Skeletal muscle cell (primary cell): ENCODE measurements at regions not wholly inside any gene's neighbourhood (a gene's known extent, or its start where the extent isn't known, plus 50 kb on each side); places are given as distances from the start of the nearest gene placed in this dataset.

Experiments used
- DNase-seq: peaks from one replicate; pipeline ENCODE4 v3.0.0-alpha.2; 2010; ENCODE audit warnings: low read depth
- H3K4me3 ChIP-seq: 2 replicates; pipeline ENCODE4 v1.5.1; 2011; ENCODE audit warnings: low read depth, mild to moderate bottlenecking, control low read depth, low read length, moderate library complexity

DNA sequence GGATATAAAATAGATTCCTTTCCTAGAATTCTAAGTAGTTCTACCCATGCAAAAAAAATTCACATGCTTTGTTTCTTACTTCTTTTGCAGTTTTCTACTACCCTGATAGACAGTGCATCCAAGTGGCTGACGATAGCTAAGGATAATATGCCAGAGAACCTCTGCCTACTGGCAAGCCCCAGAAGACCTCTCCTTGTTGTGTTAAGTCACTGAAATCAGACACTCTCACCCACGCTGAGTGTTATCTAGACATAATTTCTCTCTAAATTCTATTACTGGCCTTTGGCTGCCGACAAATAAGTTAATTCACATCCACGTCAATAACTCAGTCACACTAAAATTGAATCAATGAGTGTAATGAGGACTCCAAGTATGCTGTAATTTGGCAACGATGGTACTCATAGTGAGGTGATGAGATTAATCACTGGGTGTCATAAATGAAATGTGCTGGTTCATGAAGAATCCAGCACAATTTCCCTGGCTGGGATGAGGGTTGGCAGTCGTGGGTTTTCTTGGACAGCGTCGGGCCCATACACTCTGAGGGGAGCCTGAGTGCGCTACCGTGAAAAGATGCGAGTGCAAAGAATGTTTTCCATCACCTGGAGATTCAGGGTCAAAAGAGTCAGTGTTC lies 354.8 kb upstream of the TMEM132C start:
- no peak for DNase-seq
- no peak overlapping the region for H3K4me3 ChIP-seq

DNA sequence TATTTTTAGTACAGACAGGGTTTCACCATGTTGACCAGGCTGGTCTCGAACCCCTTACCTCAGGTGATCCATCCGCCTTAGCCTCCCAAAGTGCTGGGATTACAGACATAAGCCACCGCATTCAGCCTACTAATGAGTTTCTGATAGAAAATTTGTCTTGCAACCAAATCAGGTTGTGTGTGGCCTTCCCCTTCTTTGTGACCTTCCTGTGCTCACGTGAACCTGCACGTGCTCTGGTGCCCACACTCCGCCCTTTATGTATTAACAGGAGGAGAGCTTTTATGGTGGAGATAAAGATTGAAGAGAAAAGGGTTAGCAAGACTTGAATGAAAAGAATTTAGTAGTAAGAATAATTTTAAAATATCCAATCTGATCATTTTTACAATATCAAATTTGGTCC lies 343.5 kb upstream of the TMEM132C start:
- DNase-seq: no peak
- H3K4me3 ChIP-seq: no peak overlapping the region

DNA sequence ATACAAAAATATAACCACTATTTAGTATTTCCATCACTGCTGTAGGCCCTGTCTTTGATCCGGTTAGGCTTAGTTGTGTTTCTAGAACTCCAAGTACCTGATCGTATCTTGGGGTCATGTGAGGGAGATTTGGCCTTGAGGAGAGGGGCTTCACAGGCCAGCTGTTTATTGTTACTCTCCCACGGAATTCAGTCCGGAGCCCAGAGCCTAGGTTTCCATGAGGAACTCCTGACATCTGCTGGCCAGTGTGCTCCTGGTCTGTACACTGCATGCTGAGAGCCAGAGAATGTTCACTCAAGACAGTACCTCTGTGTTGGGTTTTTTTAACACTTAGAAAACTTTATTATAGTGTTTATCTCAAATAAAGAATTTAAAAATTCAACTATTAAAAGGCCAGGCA lies 341.0 kb upstream of the TMEM132C start:
- no peak for DNase-seq
- H3K4me3 ChIP-seq: no peak overlapping the region

DNA sequence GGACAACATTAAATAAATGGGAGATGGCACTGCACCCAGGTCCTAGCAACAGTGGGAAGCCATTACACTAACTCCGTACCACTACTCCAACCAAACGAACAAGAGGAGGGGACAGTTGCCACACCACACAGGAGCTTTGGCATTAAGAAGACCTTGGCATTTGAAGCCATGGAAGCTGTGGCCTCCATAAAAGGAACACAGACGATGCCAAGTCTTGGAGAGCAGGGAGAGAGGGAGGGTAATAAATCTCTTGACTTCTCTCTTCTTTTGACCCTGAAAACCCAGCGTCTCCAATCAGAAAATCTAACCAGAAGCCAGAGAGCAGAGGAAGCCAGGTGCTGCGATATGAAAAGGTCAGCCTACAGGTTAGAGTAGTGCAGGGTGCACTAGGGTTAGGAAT lies 338.8 kb upstream of the TMEM132C start:
- no peak overlapping the region for H3K4me3 ChIP-seq
- DNase-seq: no peak

DNA sequence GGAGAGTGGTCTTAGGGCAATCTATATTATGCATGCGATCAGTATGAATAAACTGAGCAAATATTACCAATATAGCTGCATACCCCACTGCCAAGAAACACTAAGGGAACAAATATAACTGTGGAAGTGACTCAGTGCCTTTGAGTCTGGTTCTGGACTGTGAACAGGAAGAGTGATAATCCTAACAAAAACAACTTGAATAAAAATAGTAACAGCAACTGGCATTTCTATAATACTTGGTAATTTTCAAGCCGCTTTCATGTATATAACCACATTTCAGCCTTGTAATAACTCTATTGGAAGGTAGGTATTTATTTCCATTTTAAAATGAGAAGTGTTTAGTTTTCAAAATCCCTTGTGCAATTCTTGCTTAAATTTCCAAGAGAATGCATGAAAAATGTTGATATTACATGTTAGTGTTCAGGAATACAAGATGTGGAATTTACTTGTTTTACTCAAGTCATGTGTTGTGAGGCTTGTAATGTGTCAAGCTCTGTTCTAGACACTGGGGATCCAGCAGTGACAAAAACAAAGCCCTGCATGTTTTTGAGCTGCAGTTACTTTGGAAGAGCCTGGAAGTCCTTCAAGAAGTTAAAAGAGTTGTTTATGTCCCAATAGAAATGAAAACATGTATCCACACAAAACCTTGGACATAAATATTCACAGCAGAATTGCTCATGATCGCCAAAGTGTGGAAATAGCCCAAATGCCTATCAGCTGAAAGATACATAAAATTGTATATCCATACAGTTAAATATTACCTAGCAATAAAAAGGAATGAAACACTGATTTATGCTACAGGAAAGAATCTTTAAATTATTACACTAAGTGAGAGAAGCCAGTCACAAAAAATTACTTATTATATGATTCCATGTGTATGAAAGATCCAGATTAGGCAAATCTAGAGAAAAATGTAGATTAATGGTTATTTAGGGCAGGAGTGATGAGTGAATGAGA lies 338.1 kb upstream of the TMEM132C start:
- H3K4me3 ChIP-seq: no peak overlapping the region
- DNase-seq: peak; percentile 20

DNA sequence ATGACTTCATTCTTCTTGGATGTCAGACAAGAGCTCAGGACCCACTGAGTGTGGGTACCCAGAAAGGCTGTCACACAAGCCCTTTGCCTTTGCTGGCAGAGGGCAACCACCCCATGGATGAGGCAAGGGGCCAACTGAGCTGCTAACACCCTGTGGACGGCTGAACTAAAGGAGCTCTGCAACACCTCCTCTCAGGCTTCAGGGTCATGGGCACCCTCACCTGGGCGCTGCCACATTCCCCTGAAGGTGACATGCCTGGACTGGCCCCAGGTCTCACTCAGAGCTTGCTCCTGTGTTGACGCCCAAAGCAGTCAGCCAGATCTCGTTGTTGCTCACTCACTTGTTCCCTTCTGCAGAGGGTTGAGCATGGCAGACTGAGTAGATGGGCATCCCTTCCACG lies 336.8 kb upstream of the TMEM132C start:
- no peak for DNase-seq
- H3K4me3 ChIP-seq: no peak overlapping the region

DNA sequence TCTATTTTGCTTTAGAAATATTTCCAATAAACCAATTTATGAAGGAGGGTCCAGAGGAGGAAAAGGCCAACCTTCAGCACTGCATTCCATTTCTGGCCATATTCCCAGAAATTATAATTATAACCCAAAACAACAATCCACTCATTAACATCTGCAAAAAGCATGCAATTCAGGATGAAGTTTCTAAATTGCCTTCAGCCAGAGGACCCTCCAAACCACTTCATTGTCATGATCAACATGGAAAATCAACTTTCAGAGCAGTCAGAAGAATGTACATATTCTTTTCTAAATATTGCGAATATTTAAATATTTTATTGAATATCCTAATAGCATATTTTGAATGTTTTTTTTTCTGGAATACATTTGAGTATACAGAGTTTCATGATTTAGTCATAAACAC lies 332.6 kb upstream of the TMEM132C start:
- H3K4me3 ChIP-seq: no peak overlapping the region
- no peak for DNase-seq

DNA sequence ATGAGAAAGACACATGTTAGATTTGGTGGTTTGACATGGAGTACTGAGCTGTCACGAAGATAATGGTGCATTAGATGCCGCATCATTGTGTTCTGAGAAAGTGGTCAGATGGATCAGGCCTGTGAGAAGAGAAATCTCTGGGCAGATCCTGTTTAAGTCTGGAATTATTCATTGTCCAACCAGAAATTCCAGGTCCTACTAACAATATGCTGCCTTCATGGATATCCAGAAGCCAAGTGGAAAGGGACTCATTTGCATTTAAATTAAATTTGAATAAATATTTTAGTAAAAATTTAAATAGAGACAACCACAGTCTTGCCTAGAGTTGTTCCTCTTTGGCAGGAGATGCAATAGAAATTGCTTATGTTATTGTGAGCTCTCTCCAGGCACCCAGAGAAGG lies 330.5 kb upstream of the TMEM132C start:
- H3K4me3 ChIP-seq: no peak overlapping the region
- DNase-seq: no peak

DNA sequence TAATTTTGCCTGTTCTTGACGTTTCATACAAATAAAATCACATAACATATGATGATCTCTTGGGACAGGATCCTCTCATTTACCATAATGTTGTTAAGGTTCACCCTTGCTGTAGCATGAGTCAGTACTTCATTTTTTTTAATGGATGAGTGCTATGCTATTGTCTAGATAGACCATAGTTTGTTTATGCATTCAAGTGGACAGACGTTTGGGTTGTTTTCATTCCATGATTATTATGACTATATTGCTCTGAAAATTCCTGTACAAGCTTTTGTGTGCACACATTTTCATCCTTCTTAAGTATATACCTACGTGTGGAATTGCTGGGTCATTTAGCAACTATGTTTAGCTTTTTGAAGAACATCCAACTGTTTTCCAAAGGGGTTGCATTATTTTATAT lies 325.6 kb upstream of the TMEM132C start:
- no peak for DNase-seq
- no peak overlapping the region for H3K4me3 ChIP-seq

DNA sequence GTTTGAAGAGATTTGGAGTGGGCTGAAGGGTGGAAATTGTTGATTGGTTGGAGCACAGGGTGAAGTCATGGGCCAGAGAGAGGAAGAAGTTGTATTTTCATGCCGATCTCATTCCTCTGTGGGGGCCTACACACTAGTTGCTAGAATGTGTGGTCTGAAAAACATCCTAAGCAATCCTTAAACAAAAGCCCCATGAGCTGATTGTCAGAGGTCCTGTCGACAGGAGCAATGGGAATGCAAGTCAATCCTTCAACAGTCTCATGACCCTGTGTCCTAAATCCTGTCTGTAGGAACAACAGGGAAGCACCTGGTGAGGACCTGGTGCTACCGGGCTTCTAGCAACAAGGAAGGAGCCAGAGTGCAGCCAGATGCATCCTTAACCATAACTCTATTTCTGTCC lies 324.0 kb upstream of the TMEM132C start:
- H3K4me3 ChIP-seq: no peak overlapping the region
- DNase-seq: no peak

DNA sequence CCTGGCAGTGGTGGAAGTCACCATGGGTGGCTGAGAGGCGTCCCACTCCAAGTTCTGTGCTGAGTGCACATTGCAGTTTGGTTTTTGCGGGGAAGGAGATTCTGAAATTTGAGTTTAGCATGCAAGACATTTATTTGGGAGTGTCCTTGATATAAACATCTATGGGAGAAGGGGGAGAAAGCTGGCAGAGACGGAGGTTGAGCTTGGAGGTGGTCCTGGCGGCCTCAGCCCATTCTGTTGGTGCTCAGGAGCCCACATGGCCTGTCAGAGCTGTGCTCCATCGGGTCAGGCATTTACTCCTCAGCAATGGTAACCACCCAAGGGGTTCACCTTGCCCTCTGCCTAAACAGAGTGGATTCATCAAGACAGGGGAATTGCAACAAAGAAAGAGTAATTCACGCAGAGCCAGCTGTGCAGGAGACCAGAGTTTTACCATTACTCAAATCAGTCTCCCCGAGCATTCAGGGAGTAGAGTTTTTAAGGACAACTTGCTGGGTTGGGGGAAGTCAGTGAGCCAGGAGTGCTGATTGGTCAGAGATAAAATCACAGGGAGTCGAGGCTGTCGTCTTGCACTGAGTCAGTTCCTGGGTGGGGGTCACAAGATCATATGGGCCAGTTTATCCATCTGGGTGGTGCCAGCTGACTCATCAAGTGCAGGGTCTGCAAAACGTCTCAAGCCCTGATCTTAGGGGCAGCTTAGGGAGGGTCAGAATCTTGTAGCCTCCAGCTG lies 323.3 kb upstream of the TMEM132C start:
- H3K4me3 ChIP-seq: no peak overlapping the region

DNA sequence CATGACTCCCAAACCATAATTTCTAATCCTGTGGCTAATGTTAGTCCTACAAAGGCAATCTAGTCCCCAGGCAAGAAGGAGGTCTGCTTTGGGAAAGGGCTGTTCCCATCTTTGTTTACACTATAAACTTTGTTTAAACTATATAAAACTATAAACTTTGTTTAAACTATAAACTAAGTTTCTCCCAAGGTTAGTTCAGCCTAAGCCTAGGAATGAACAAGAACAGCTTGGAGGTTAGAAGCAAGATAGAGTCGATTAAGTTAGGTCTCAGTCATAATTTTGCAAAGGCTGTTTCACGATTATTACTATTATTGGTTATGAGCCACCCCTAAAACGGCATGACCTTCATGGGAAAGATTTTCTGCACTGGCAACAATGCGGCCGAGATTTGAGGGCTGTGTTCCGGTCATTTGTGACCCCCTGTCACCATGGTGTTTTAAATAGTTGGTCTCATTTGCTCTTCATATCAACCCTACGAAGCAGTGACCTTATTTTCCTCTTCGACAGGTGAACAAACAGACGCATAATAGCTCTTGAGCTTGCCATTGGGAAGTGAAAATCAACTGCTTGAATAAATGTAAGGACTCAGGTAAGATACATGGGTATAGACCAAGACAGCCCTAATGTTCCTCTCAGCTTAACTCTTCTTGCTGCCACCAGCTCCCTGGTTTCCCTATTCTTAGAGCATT lies 322.6 kb upstream of the TMEM132C start:
- DNase-seq: no peak
- H3K4me3 ChIP-seq: no peak overlapping the region

More for the DNA sequence above, 323.3 kb upstream of the TMEM132C start:
- no peak for DNase-seq

DNA sequence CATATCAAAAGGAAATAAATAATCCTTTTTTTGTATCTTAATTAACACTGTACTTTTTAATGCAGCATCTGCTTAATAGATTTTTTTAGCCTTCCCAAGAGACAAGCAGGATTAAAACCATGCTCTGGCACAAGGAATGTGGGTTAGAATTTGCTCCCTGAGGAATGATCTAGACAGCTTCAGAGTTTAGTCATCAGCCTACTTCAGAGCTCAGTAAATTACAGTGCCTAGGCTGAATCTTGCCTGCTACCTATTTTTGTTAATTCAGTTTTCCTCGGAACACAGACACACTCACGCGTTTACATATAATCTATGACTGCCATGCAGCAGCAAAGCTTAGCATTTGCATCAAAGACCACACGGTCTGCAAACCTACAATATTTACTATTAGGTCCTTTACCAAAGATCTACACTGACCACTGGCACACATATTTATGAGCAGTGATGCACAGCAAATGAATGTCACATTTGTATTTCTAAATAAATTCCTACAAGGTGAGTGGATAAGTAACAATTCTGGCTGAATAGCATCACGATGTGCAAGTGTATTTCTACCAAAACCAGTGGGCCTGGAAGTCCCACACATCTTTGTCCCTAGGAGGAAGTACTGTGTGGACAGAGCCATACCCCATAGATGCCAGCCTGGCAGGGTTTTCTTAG lies 309.8 kb upstream of the TMEM132C start:
- H3K4me3 ChIP-seq: no peak overlapping the region
- DNase-seq: no peak

DNA sequence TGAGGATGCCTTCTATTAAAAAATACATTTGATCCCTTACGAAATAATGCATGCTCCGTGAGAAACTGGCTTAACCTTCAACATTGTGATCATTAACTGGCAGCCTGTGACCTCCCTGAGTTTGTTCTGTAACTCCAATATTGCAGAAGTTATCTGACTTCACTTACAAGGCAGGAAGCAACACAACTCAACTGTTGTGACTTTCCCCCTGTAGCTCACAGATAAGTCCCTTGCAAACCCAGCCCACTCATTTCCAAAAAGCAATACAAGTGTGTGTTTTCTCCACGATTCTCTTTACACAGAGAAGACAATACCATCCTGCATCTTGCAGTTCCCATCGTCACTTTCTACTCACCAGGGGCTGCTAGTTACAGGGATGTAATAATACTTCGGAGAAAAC lies 304.7 kb upstream of the TMEM132C start:
- no peak overlapping the region for H3K4me3 ChIP-seq

DNA sequence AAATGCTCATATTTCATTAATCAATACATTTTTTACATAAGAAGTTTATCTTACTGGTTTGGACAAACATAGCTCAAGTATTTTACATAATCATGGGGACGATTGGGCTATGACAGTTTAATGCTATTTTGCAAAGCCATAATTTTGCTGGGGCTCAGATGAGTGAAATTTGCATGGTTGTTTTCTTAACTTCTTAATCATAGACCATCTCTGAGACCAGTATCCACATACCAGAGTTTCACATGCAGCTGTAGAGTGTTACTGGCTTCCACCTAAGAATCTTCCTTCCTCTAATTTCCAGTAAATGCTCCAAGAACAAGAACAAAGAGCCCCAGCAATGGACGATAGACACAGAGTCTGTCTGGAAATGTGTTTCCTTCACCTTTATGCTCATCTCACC lies 303.0 kb upstream of the TMEM132C start:
- DNase-seq: no peak
- H3K4me3 ChIP-seq: no peak overlapping the region

More for the DNA sequence above, 304.7 kb upstream of the TMEM132C start:
- DNase-seq: no peak

DNA sequence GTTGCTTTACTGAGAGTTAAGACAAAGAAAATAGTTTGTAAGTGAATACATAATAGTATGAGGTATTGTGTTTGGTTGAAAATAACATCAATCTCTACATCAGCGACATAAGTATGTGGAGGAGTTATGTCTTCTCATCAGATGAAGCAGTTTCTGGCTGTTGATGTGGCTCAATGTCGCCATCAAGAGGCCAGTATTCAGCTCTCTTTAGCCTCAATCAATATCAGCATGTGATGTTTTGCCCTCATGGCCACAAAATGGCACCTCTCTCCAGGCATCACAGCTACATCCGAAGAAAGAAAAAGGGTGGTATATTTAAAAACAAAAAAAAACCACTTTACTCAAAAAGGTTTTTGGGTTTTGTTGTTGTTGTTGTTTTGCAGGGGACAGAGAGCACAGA lies 302.3 kb upstream of the TMEM132C start:
- H3K4me3 ChIP-seq: no peak overlapping the region
- DNase-seq: no peak

DNA sequence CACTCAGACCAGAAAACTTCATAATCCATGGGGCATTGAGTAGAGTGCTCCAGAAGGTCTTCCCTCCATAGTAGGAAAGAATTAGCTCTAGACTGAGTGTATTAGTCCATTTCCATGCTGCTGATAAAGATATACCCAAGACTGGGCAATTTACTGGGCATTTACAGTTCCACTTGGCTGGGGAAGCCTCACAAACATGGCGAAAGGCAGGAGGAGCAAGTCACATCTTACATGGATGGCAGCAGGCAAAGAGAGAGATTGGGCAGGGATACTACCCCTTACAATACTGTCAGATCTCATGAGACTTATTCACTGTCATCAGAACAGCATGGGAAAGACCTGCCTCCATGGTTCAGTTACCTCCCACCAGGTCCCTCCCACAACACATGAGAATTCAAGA lies 300.6 kb upstream of the TMEM132C start:
- no peak overlapping the region for H3K4me3 ChIP-seq
- no peak for DNase-seq

DNA sequence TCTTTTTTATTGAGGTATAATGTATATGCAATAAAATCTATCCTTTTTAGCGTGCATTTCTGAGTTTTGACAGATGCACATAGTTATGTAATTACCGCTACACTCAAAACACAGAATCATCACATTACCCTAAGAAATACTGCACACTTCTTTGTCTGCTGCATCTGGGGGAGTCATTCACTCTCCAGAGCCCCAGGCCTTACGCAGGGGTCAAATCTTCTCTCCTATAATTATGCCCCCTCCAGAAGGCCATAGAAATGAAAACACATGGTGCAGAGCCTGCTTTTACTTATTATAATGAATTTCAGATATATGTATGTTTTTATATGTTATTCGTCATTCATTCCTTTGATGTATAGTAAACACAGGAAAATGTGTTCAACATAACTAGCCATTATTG lies 296.5 kb upstream of the TMEM132C start:
- H3K4me3 ChIP-seq: no peak overlapping the region
- DNase-seq: no peak

DNA sequence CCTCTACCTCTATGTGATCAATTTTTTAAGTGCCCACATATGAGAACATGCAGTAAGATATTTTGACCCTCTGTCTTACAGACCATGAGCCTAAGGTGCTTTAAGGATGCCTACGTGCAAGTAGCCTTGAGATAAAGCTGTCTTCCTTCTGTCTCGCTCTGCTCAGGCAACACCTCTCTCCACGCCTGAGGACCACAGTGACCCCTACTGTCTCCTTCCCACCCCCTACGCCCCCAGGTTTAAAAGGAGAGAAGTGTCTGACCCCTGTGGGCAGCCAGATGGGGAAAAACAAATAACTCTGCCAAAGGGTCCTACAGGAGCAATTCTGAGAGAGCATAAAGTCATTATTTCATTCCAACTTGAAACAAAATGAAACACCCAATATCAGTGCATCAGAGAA lies 286.4 kb upstream of the TMEM132C start:
- H3K4me3 ChIP-seq: no peak overlapping the region

More for the DNA sequence above, 286.4 kb upstream of the TMEM132C start:
- DNase-seq: no peak
